GM12874 (cell line): ENCODE measurements at regions not wholly inside any gene's neighbourhood (a gene's known extent, or its start where the extent isn't known, plus 50 kb on each side); places are given as distances from the start of the nearest gene placed in this dataset.

Source experiments
- CTCF ChIP-seq: IDR thresholded peaks from 2 replicates; pipeline ENCODE4 v1.5.1; 2011; ENCODE audit warnings: low read depth, mild to moderate bottlenecking, control low read depth, low read length, moderate library complexity; ENCODE audit not compliant: insufficient read depth

- TF ChIP-seq CTCF: no peak
Observed at GRCh38 chr2:194985258-194985657, 671.8 kb upstream of the SLC39A10 start.

GRCh38 chr2:194962254-194962653 lies 694.8 kb upstream of the SLC39A10 start:
- no peak for TF ChIP-seq CTCF

- TF ChIP-seq CTCF: no peak
Observed at GRCh38 chr2:194954218-194954617, 702.8 kb upstream of the SLC39A10 start.

- no peak for TF ChIP-seq CTCF
Observed at GRCh38 chr2:194946826-194947225, 710.2 kb upstream of the SLC39A10 start.

GRCh38 chr2:194938066-194938465 lies 719.0 kb upstream of the SLC39A10 start:
- no peak for TF ChIP-seq CTCF

- TF ChIP-seq CTCF: no peak
Observed at GRCh38 chr2:194927489-194927888, 729.5 kb upstream of the SLC39A10 start.

- no peak for TF ChIP-seq CTCF
Observed at GRCh38 chr2:194926873-194927272, 730.2 kb upstream of the SLC39A10 start.

- no peak for TF ChIP-seq CTCF
Observed at GRCh38 chr2:194925742-194926141, 731.3 kb upstream of the SLC39A10 start.
